ENCODE measurements at regions not wholly inside any gene's neighbourhood (a gene's known extent, or its start where the extent isn't known, plus 50 kb on each side); places are given as distances from the start of the nearest gene placed in this dataset.
"Not testable (repeated sequence)": the region's sequence is repeated elsewhere in the genome, so short reads cannot be mapped to it uniquely, and the experiment has no call there.

DNA sequence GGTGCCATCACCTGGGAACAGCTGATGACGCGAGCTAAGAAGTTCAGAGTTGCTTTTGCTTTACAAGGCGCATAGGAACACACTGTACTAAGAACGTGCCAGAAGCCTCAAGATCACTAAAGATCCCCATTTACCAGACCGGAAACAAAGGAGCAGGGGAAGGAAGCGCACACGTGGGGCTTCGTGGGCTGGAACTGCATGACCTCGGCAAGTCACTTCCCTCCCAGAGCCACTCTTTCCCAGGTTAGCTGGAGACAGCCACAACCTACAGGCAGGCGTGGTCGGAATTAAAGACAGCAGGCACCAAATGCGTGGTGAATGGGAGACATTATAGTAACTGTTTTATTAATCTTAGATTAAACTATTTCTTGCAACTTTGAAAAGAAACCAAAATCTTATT lies 154.9 kb upstream of the IQSEC1 start:
- DNase-seq (ENCODE audit: low read depth in 4 of 4, low spot score in 3 of 4) = not testable (repeated sequence)

GRCh38 chr3:13227315-13228165 lies 154.3 kb upstream of the IQSEC1 start:
- no peak for DNase-seq (ENCODE audit: low read depth in 4 of 4, low spot score in 3 of 4)

DNA sequence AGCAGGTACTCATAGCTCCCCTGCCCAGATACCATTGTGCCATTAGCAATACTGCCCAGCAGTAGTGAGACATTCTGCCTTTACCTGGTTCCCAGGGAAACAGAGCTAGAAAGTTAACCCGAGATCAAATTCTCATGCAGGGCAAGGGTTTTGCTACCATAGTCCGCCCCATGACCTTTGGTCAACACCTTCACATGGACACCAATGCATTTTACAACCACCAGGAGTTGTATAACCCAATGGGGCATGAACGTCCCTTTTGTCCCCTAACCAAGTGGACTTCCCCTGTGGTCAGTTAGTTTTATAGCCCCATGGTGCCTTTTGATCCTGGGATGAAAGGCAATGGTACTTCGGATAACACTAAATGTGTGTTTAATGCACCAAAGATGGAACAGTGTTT lies 151.7 kb upstream of the IQSEC1 start:
- DNase-seq (ENCODE audit: low read depth in 4 of 4, low spot score in 3 of 4) = no peak

GRCh38 chr3:13223574-13224237 lies 150.5 kb upstream of the IQSEC1 start:
- DNase-seq (ENCODE audit: low read depth in 4 of 4, low spot score in 3 of 4) = no peak

- no peak for DNase-seq (ENCODE audit: low read depth in 4 of 4, low spot score in 3 of 4)
Measured at GRCh38 chr3:13222891-13223573, 149.8 kb upstream of the IQSEC1 start.

GRCh38 chr3:13222131-13222530 lies 148.9 kb upstream of the IQSEC1 start:
- no peak for DNase-seq (ENCODE audit: low read depth in 4 of 4, low spot score in 3 of 4)

DNA sequence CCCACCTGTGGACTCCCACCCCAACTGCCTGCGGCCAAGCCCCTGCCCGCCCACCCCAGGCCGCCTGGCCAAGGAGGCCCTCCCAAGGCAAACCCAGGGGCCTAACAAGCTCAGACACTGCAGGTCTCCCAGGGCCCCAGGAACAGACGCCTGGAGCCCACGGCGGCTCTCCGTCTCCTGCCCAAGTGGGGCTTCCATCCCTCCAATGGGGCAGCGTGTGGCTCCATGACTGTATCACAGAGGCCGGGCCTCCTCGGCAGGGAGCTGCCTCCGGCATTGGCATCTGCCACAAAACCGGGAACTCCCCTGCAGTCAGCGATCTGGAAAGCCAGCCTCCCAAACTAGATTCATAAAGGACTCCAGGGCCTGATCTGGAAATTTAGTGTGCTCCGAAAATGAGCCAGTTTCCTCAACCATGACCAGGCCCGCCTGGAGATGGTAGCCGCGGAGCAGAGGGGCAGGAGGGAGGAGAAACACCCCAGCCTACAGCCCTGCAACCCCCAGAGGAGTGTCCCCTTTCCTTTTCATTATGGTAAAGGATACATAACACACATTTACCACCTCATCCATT lies 148.3 kb upstream of the IQSEC1 start:
- no peak for DNase-seq (ENCODE audit: low read depth in 4 of 4, low spot score in 3 of 4)

- DNase-seq (ENCODE audit: low read depth in 4 of 4, low spot score in 3 of 4) = no peak
Measured at GRCh38 chr3:13220991-13221390, 147.8 kb upstream of the IQSEC1 start.

- DNase-seq (ENCODE audit: low read depth in 4 of 4, low spot score in 3 of 4) = no peak
Measured at GRCh38 chr3:13219902-13220296, 146.7 kb upstream of the IQSEC1 start.

DNA sequence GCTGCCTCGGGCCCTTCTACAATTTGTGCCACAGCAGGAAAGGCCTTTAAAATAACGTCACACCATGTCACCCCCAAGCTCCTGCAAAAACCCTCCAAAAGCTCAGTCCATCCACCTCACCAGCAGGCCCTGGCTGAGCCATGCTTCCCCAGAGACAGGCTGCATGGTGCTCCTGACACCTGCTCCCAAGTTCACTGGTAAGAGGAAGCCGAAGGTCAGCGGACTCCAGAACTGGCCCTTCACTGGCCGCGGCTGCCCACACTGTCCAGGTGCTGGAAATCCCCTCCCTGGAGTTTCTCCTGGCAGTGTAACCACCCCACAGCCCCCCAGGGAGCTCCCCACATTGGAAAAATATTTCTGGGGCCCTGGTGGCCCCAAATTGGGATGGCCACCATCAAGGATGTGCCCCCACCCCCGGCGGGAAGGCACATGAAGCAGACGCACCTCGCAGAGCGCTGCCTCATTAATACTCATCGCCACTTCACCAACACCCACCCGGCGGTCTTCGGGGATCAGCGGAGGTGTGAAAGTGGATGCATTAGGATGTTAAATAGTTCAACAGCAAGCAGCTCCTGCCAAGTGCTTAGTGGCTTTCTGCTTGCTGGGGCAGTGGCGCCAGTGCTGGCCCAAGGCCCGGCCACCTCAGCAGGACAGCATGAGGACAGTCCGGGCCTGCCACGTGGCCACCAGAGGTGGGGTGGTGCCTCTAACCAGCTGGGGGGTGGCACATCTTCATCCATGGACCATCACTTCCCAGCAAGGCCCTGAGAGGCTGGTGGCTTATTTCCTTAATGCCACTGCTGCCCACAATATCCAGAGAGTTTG lies 146.1 kb upstream of the IQSEC1 start:
- no peak for DNase-seq (ENCODE audit: low read depth in 4 of 4, low spot score in 3 of 4)

GRCh38 chr3:13218541-13218908 lies 145.3 kb upstream of the IQSEC1 start:
- no peak for DNase-seq (ENCODE audit: low read depth in 4 of 4, low spot score in 3 of 4)

DNA sequence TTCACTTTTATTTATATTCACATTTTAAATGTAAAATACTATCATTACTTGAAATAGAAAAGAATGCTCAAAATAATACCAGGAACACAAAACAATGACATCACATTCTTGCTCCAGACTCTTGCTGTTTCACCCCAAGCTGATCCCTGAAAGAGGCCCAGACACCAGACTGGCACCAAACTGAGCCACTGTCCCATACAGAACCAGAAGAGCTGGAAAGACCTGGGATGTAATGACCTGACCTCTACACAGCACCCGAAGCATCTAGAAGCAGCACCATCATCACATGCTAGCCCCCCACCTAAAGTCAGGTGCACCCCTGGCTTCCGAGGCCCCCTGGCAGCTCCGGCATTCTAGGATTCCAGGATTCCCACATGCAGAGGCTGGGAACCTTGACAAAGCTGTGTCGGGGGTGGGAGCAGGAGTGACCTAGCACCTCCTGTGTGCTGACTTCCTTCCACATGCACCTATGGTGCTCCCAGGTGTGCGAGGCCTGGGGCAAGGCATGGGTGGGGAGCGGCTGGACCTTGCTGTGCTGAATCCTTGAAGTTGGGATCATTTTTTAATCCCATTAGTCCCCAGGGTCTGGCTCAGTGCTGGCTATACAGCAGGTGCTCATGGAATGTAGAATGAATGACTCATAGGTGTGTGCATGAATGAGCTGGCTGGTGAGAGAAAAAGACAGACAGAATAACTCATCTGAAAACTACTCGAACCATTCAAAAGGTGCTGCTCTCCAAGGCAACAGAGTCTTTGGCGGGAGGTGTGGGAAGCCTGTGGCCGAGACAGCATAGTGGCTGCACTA lies 144.7 kb upstream of the IQSEC1 start:
- DNase-seq (ENCODE audit: low read depth in 4 of 4, low spot score in 3 of 4) = no peak

DNA sequence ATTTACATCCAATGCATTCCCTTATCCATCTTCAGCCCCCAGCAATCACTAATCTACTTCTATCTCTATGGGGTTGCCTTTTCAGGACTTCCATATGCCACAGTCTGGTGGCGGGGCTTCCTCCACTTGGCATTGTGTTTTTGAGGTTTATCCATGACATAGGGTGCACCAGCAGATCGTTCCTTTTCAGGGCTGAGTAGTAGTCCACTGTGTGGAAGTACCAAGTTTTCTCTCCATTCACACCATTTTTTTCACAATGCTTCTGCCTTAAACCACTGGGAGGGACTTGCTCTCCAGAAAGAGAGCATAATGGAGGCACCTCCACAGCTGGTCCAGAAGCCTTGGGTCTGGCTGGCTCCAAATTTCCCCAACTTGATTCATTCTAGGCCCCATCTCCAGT lies 144.0 kb upstream of the IQSEC1 start:
- no peak for DNase-seq (ENCODE audit: low read depth in 4 of 4, low spot score in 3 of 4)

DNA sequence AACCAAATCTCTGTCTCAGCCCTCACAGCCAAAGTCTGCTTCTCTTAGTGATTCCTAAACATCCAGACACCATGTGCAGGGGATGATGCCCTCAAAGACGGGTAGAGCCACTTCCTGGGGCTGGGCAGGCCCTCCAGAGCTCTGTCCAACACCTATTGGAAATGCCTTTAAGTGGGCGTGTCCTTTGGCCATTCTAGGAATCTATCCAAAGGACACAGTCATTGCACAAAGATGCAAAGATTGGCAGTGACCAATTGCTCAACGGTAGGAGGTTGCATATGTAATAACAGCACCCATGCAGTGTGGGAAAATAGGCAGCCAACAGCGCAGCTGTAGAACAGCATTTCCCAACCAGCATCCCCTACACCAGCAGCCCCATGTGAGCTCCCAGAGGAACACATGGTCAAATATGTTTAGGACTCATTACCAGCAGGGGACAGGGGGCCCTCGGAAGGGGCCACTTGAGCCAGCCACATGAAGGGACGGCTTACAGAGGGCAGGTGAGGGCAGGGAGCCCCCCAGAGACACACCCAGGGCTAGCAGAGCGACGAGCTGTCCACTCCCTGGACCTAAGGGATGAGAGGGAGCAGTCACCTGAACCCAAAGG lies 142.8 kb upstream of the IQSEC1 start:
- DNase-seq (ENCODE audit: low read depth in 4 of 4, low spot score in 3 of 4) = no peak

GRCh38 chr3:13214847-13215472 lies 141.7 kb upstream of the IQSEC1 start:
- no peak for DNase-seq (ENCODE audit: low read depth in 4 of 4, low spot score in 3 of 4)

GRCh38 chr3:13213911-13214846 lies 140.9 kb upstream of the IQSEC1 start:
- no peak for DNase-seq (ENCODE audit: low read depth in 4 of 4, low spot score in 3 of 4)

- no peak for DNase-seq (ENCODE audit: low read depth in 4 of 4, low spot score in 3 of 4)
Measured at GRCh38 chr3:13213490-13213889, 140.3 kb upstream of the IQSEC1 start.

Data from right renal pelvis (tissue), 4 donors.